Caco-2 (cell line): ENCODE measurements at regions not wholly inside any gene's neighbourhood (a gene's known extent, or its start where the extent isn't known, plus 50 kb on each side); places are given as distances from the start of the nearest gene placed in this dataset.
"Not testable (repeated sequence)": the region's sequence is repeated elsewhere in the genome, so short reads cannot be mapped to it uniquely, and the experiment has no call there.

Experiments
- BruUV-seq: library from RNA; stranded (reverse); fragments of 400-500 nt; replicated peaks from 2 replicates; lab custom pipeline; 2021; lab: Mats Ljungman, UMichigan
- CTCF ChIA-PET: fragments of 300-600 bp; sonication (Branson Sonifier 250); formaldehyde crosslinking; loops from one replicate; lab custom pipeline; 2022; ENCODE audit warnings: antibody characterized with exemption; lab: Charles Lee
- POLR2A ChIA-PET: fragments of 300-600 bp; sonication (Branson Sonifier 250); formaldehyde crosslinking; loops from one replicate; lab custom pipeline; 2022; ENCODE audit warnings: antibody characterized with exemption; lab: Charles Lee
- DNase-seq, 2 experiments: peaks; one replicate each; pipeline versions ENCODE4 v3.0.0 to v3.0.0-alpha.2; 2020 to 2022
- H3K27me3 ChIP-seq: replicated peaks from 2 replicates; pipeline ENCODE4 v1.6.0; 2011; ENCODE audit warnings: low read length; ENCODE audit not compliant: control insufficient read depth, insufficient read depth
- H3K36me3 ChIP-seq: 2 replicates; pipeline ENCODE4 v1.5.1; 2011; ENCODE audit warnings: low read length; ENCODE audit not compliant: control insufficient read depth, insufficient read depth
- H3K4me1 ChIP-seq: fragments of 250-450 bp; sonication (Bioruptor Pico); 2 replicates; pipeline ENCODE4 v1.5.1; 2020; ENCODE audit warnings: mild to moderate bottlenecking
- H3K4me3 ChIP-seq: 2 replicates; pipeline ENCODE4 v1.5.1; 2011; ENCODE audit warnings: low read depth, mild to moderate bottlenecking, control low read depth, low read length
- H3K9me3 ChIP-seq: fragments of 250-450 bp; sonication (Bioruptor Pico); 2 replicates; pipeline ENCODE4 v1.5.1; 2020; ENCODE audit warnings: mild to moderate bottlenecking, moderate library complexity
- H3K27ac Mint-ChIP-seq: one replicate; pipeline ENCODE4 v1.8.0; 2022; ENCODE audit warnings: mixed read lengths; ENCODE audit not compliant: unreplicated experiment
- H3K27me3 Mint-ChIP-seq: one replicate; pipeline ENCODE4 v1.8.0; 2022; ENCODE audit warnings: mixed read lengths; ENCODE audit not compliant: insufficient read depth, unreplicated experiment
- H3K36me3 Mint-ChIP-seq: one replicate; pipeline ENCODE4 v1.8.0; 2022; ENCODE audit warnings: mild to moderate bottlenecking, mixed read lengths; ENCODE audit not compliant: insufficient read depth, unreplicated experiment
- H3K4me1 Mint-ChIP-seq: one replicate; pipeline ENCODE4 v1.8.0; 2022; ENCODE audit warnings: low read depth, mixed read lengths; ENCODE audit not compliant: unreplicated experiment
- H3K4me3 Mint-ChIP-seq: one replicate; pipeline ENCODE4 v1.8.0; 2022; ENCODE audit warnings: mild to moderate bottlenecking, moderate library complexity, mixed read lengths; ENCODE audit not compliant: unreplicated experiment
- H3K9me3 Mint-ChIP-seq: one replicate; pipeline ENCODE4 v1.8.0; 2022; ENCODE audit warnings: mixed read lengths; ENCODE audit not compliant: unreplicated experiment
- intact Hi-C: fragments of 100-400 bp; cut with micrococcal nuclease; formaldehyde crosslinking; loops from one replicate; pipeline ENCODE4 v1.10.0; 2022; ENCODE audit not compliant: unreplicated experiment
- TF ChIP-seq, protein P1 (sequence below), 2 experiments: fragments of 200-600 bp in 1 of 2; IDR thresholded peaks; 1 replicate in 1 of 2; 2 replicates in 1 of 2; pipeline versions ENCODE4 v1.5.1 to v1.8.0; 2011 to 2022; ENCODE audit warnings: antibody characterized with exemption in 1 of 2, control low read depth in 1 of 2, inconsistent platforms in 1 of 2, low read depth in 1 of 2, low read length in 1 of 2, mild to moderate bottlenecking in 1 of 2, moderate library complexity in 1 of 2; ENCODE audit not compliant: insufficient read depth in 1 of 2, severe bottlenecking in 1 of 2, unreplicated experiment in 1 of 2

DNA sequence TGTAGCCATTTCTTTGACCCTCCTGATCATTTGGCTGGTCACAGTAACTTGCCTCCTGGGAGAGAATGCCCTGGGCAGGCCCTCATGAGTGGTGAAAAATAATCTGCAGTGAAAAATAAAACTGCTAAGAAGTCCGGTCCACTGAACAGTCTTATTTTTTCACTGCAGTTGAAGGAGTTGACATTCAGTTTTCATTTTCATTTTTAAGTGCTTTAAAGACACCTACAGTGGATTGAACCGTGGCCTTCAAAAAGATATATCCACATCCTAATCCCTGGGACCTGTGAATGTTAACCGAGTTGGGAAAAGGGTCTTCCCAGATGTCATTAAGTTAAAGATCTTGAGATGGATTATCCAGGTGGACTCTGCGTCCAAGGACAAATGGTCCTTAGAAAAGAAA is 153.6 kb upstream of the GRK3 start:
- DNase-seq = no peak
- POLR2A ChIA-PET = no interaction called here
- TF ChIP-seq, protein P1, sequence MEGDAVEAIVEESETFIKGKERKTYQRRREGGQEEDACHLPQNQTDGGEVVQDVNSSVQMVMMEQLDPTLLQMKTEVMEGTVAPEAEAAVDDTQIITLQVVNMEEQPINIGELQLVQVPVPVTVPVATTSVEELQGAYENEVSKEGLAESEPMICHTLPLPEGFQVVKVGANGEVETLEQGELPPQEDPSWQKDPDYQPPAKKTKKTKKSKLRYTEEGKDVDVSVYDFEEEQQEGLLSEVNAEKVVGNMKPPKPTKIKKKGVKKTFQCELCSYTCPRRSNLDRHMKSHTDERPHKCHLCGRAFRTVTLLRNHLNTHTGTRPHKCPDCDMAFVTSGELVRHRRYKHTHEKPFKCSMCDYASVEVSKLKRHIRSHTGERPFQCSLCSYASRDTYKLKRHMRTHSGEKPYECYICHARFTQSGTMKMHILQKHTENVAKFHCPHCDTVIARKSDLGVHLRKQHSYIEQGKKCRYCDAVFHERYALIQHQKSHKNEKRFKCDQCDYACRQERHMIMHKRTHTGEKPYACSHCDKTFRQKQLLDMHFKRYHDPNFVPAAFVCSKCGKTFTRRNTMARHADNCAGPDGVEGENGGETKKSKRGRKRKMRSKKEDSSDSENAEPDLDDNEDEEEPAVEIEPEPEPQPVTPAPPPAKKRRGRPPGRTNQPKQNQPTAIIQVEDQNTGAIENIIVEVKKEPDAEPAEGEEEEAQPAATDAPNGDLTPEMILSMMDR (IDR thresholded peaks at IDR 0.05; ENCODE audit: insufficient read depth in 1 of 2, low read depth in 1 of 2, low read length in 1 of 2, severe bottlenecking in 1 of 2, unreplicated experiment in 1 of 2) = no peak
- Histone ChIP-seq H3K4me3 (no peak overlapping the region), H3K36me3 (no peaks in the 10 kb centered on the region), H3K27me3 (no peaks in the 10 kb centered on the region; the same call in 1 of the 2 replicates), H3K9me3 (no peaks in the 10 kb centered on the region), H3K4me1 (0 out of 2 replicates have a peak, but pooled peaks cover under 1% of the 10 kb centered on the region)
- intact Hi-C loops = no loop called here
- H3K36me3 Mint-ChIP-seq = no peaks in the 10 kb centered on the region
- no TSS peak for BruUV-seq
- H3K4me1 Mint-ChIP-seq = peaks cover 6% of the 10 kb centered on the region
- no peak overlapping the region for H3K4me3 Mint-ChIP-seq
- no peak overlapping the region for H3K27ac Mint-ChIP-seq
- H3K9me3 Mint-ChIP-seq = peaks cover 9% of the 10 kb centered on the region
- peaks cover 4% of the 10 kb centered on the region for H3K27me3 Mint-ChIP-seq
- CTCF ChIA-PET = interaction anchor here (0.6 kb wide), 1 partner anchor 55 kb away, joined by 3 read pairs; no protein-coding TSS in a partner anchor

DNA sequence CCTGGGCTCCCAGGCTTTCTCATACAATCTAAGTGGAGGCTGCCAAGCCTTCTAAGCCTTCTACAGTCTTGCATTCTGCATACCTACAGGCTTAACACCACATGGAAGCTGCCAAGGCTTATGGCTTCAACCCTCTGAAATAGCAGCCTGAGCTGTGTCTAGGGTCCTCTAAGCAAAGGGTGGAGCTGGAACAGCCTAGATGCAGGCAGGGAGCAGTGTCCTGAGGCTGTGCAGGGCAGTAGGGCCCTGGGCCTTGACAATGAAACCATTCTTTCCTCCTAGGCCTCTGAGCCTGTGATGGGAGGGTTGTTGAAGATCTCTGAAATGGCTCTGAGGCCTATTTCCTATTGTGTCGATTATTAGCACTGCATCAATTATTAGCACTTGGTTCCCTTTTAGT is 150.9 kb upstream of the GRK3 start:
- Mint-ChIP-seq H3K4me3 (no peak overlapping the region), H3K36me3 (no peaks in the 10 kb centered on the region), H3K27ac (no peak overlapping the region), H3K4me1 (no peaks in the 10 kb centered on the region), H3K9me3 (peaks cover 9% of the 10 kb centered on the region), H3K27me3 (peaks cover 7% of the 10 kb centered on the region)
- intact Hi-C loops = no loop called here
- ChIA-PET CTCF (interaction anchor here (0.5 kb wide), 1 partner anchor 43 kb away, joined by 4 read pairs; no protein-coding TSS in a partner anchor), POLR2A (no interaction called here)
- no peak for DNase-seq
- Histone ChIP-seq H3K9me3 (no peaks in the 10 kb centered on the region), H3K36me3 (no peaks in the 10 kb centered on the region), H3K4me1 (no peaks in the 10 kb centered on the region), H3K4me3 (no peak overlapping the region), H3K27me3 (no peaks in the 10 kb centered on the region; the same call in 1 of the 2 replicates)
- BruUV-seq = no TSS peak
- TF ChIP-seq, protein P1 (IDR thresholded peaks at IDR 0.05; ENCODE audit: insufficient read depth in 1 of 2, low read depth in 1 of 2, low read length in 1 of 2, severe bottlenecking in 1 of 2, unreplicated experiment in 1 of 2) = no peak

DNA sequence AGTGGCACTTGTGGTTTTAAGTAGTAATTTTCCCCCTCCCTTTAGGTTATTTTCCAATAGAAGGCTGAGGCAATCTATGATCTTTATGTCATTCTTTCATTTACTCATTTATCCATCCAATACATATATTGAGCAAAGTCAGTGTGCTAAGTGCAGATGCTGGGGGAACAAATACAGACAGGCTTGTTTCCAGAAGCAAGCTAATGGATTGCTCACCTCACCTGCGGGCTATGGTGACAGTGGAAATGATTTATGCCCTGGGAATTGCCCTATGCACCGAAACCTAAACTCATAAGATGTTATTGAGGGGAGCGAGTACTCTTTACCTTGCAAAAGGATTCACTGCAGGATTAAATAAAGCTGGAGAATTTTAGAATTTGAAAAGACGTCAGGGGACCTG is 148.7 kb upstream of the GRK3 start:
- not testable (repeated sequence) for H3K4me3 Mint-ChIP-seq, H3K27me3 Mint-ChIP-seq, H3K4me1 ChIP-seq

DNA sequence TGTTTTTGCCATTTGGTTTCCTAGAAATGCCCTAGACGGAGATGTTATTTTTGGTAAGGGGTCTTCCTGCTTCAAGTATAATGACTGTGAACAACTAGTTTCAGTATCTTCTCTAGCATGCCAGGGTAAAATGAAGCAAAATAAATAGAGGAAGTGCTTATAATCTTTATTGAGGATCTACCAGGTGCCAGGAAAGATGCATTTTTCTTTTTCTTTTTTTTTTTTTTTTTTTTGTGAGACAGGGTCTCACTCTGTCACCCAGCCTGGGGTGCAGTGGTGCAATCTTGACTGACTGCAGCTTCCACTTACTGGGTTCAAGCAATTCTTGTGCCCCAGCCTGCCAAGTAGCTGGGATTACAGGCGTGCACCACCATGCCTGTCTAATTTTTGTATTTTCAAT is 146.6 kb upstream of the GRK3 start:
- intact Hi-C loops, H3K27me3 ChIP-seq, CTCF ChIA-PET, H3K4me3 ChIP-seq, H3K36me3 ChIP-seq, H3K4me1 ChIP-seq, H3K36me3 Mint-ChIP-seq, H3K27ac Mint-ChIP-seq, H3K9me3 ChIP-seq, POLR2A ChIA-PET, H3K4me3 Mint-ChIP-seq, DNase-seq, H3K9me3 Mint-ChIP-seq, BruUV-seq: not testable (repeated sequence)
- peaks cover 11% of the 10 kb centered on the region for H3K4me1 Mint-ChIP-seq
- H3K27me3 Mint-ChIP-seq = peaks cover 12% of the 10 kb centered on the region

More for the DNA sequence above, 148.7 kb upstream of the GRK3 start:
- H3K36me3 ChIP-seq, DNase-seq, H3K27ac Mint-ChIP-seq, POLR2A ChIA-PET, H3K4me3 ChIP-seq, H3K9me3 ChIP-seq, BruUV-seq, H3K36me3 Mint-ChIP-seq, intact Hi-C loops, H3K4me1 Mint-ChIP-seq, H3K9me3 Mint-ChIP-seq, H3K27me3 ChIP-seq, CTCF ChIA-PET: not testable (repeated sequence)
